Forelimb muscle (tissue), 1 donor: ENCODE measurements at regions not wholly inside any gene's neighbourhood (a gene's known extent, or its start where the extent isn't known, plus 50 kb on each side); places are given as distances from the start of the nearest gene placed in this dataset.

Experiments
- DNase-seq: peaks from one replicate; pipeline ENCODE4 v3.0.0-alpha.2; 2013; ENCODE audit warnings: low read depth

DNA sequence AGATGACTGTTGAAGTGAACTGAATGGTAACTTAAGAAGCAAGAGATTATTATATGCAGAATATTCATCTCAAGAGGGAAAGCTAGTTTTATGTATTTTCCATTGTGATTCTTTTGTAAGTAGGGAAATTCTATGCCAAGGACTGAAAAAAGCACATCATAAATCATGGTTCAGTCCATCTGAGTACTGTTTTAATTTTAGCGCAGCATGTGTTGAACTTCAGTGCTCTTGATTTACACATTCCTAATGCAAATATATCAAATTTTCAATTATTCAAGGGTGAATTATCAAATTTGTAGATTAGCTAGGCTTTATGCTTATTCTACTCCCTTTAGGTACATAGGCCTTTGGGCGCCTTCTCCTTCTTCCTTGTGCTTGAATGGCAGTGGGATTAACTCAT, 50.3 kb upstream of the TCF12 start:
- no peak for DNase-seq

DNA sequence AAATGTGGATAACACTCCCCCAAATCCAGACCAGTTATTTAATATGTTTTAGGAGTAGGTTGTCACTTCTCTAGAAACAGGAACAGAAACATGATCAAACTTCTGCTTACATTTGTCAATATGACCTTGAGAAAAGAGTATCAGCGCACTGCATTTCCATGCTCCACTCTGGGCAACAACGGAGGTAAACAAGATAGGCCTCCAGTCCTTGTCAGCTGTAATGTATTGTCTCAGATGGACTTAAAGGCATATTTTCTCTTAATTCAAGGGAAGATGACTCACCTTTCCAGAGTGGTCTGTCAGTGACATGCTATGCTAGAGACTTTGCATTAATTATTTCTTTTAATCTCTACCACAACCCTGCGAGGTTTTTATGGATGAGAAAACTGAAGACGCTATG, 51.6 kb upstream of the TCF12 start:
- no peak for DNase-seq

DNA sequence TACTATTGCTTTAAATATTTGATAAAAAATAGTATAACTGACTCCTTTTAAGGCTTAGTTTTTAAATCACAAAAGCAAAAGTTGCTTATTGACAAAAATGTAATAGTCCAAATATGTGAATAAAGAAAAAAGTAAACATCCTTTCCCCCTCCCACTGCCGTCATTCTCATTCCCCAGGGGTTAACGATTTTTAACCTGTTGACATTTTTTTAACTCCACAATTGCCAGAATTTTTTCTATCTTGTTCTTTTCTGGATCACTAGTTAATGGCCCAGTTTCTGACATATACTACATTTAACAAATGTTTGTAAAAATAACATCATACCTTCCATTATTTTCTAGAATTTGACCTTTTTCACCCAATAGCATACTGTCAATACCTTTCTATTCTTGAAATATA, 60.6 kb upstream of the TCF12 start:
- no peak for DNase-seq

DNA sequence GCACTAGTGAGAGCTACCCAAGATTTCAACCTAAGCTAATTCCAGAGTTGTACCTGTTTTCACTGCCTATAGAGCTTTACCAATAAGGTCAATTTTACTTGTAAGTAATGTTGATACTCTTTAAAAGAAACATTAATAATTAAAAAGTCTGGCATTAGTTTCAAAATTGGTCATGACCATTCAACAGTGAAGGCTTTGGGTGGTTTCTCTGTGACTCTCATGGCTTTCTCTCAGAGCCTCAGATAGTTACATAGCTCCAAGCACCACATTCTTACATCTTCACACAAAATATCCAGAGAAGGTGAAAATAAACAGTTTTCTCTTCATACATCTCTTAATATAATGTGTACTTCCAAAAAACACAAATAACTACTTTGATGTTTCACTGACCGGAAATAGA, 61.5 kb upstream of the TCF12 start:
- DNase-seq: no peak

DNA sequence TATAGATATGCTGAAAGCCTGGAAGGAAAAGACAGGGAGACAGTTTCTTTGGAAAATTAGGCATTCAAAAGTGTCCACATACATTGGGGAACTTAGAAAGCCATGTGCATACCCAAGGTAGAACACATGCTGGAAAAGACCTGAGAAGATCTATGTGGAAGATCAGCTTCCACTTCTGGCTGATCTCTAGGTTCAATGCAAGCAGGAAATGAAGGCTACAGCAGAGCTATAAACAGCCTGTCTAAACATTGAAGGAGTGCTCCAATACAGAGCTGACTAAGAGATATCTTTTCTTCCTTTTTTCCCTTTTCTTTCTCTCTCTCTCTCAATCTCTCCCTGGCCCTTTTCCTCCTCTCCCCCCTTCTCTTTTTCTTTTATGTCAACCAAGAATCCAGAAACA, 73.6 kb upstream of the TCF12 start:
- DNase-seq: no peak

DNA sequence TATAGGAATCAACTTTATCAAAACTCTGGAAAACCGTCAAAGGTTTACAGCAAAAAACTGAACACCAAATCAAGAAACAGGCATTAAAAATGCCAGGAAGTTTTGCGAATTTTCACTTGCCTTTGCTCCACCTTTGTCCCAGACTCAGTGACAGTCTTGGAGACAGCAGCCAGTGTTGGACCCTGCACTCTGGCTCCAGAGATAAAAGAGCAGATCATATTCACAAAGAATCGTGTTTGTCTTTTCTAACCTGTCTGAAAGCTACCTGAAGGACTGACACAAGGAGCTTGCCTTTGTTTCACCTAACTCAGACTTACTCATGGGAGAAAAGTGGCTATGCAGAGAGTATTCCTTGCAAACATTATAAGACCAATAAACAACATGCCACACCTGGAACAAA, 74.0 kb upstream of the TCF12 start:
- no peak for DNase-seq

DNA sequence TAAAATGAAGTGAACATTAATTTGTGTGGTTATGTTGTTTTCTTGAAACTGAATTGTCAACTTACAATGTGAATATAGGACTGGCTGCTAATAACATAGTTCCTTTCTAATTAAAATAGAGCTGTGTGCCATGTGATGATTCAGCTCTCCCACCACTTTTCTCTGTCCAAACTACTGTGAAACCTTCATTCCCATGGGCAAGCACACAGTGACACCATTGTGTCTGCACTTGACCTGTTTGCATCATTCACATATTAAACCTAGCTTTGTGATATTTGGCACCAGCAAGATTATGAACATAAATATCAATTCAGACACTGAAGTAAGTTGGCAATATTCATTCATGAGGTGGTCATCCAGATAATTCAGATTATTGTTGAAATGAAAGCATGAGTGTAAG, 78.8 kb upstream of the TCF12 start:
- no peak for DNase-seq

DNA sequence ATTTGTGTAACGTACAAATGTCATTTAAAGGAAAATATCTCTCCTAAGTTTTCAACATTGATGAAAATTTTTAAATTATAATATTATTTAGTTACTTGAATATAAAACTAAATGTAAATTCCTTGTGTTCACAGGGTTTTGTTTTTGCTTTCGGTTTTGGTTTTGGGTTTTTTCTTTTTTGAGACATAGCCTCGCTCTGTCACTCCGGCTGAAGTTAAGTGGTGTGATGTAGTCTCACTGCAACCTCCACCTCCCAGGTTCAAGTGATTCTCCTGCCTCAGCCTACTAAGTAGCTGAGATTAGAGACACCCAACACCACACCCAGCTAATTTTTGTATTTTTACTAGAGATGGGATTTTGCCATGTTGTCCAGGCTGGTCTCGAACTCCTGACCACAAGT, 79.3 kb upstream of the TCF12 start:
- no peak for DNase-seq

DNA sequence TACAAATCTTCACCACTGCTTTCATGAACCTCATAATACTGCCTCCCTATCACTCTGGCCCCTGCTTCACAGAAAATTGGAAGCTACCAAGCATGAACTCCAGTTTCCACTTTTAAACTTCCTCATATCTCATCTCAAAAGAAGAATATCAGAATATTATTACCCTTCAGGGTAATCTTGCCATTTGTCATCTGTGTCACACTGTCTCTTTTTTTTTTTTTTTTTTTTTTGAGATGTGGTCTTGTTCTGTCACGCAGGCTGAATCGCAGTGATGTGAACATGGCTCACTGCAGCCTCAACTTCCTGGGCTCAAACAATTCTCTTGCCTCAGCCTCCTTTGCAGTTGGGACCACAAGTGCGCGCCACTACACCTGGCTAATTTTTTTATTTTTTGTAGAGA, 80.4 kb upstream of the TCF12 start:
- no peak for DNase-seq

DNA sequence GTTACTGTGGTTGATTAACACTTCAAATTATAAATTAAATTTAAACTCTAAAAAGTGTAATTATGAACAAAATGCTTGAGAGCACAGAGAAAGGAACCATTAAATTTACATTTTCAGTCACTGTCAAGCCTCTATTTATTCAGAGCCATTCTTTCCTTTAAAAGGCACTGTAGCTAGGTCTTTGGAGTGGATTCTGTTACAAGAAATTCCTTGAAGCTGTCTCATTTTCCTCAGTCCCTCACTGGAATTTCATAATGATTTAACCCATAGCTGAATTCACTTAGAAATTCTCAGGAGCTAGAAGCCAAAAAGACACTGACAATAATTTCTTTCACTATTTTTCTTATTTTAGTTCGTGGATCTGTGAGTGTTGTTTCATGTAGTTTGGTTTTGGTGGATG, 81.2 kb upstream of the TCF12 start:
- no peak for DNase-seq

DNA sequence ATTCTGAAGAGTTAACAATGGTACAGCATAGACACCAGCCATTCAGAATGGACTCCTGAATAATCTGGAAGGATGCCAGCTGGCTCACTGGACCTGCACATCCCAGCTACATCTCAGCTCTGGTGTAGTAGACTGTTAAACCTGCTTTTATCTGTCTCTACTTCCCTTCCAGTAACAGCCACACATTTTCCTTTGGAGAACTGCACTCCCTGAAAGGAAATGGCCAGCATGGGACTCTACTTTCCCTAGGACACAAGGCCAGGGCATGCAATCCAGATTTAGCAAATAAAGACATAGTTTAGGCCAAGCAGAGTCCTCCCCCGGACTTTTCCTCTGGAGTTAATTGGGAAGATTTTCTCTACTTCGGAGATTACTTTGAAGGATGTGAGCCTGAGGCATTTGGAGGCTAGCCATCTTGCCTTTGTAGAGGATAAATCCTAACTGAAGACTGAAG, 82.7 kb upstream of the TCF12 start:
- DNase-seq: no peak

DNA sequence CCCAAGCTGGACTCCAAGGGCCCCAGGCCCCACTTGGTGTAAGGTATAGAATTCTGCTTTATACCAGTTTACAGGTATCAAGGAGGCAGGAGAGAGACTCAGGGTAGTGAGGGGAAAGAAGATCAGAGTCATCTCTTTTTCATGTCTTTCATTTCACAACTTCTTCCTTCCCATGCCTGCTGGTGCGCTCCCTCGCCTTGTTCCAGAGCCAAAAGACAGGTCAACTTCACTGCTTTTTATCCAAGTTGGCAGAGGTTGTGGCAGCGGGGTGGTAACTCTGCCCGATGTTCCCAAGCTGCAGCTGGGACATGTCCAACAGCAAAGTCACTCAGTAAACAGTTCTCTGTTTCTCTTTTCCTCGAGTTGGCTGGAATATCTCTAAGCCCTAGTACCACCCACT, 86.3 kb upstream of the TCF12 start:
- DNase-seq: no peak

DNA sequence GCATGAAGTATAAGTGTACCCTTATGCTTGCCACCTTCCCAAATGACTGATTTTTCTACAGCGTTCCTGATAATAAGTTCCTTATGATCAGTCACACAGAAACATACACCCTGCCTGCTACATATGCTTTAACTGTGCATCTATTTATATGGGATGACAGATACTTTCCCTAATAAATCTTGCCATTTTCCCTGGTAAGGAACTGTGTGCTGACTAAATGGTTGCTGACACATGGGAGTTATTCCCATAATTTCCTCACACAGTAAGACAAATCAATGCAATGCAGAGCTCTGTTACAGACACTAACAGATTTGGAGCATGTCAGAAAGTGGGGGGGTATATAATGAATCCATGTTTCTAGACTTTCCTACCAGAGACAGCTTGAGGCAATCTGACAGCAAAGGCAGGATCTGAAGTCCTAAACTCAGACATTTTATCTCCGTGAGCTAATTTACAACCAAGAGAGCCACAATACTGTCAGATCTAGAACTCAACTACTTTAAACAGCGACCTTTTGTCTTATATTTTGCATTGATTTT, 86.9 kb upstream of the TCF12 start:
- no peak for DNase-seq

DNA sequence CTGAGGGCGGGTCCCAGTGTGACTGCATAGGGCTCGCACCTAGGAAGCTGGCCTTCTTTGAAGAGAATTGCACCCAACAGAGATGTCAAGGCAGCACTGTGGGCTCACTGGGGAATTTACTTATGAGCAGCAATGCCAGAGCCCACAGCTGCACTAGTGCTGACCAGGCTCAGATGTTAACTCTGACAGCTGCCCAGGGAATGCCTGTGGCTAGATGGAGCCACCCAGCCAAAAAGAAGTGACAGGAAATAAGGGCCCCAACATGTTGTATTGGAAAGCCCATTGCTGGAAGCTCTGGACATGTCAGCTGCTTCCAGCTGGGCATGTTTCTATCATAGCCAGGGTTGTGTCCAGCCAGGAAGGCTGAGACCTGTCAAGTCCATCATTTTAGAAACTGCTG, 90.9 kb upstream of the ZNF280D start:
- DNase-seq: no peak

DNA sequence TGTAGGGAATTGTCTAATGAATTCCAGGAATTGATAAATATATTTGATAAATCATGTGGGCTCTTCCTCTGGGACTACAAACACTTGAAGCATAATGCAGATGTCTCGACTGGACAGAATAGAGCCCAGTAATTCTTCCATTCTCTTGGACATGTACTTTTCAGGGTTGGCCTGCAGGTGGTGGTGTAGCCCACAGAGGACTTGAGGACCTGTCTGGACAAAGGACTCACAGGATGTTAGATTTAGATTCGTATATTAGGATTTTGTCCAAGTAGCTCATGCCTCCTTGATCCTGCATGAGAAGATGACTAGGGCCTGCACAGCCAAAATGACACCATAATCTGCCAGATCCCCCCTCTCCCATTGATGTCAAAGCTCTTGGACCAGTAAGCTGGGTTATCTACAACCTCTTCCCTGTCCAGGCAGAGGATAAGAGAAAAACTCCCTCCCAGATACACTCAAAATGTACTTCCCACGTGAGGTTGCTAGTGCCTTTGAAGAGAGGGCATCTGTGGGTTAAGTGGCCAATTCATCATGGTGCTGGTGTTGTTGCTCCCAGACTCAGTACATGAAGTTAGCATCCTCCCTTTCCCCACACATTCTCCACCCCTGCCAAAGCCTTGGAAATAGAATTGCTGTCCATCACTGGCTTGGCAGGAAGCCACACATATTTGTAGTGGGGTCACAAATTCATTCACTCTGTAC, 88.6 kb upstream of the ZNF280D start:
- DNase-seq: no peak

DNA sequence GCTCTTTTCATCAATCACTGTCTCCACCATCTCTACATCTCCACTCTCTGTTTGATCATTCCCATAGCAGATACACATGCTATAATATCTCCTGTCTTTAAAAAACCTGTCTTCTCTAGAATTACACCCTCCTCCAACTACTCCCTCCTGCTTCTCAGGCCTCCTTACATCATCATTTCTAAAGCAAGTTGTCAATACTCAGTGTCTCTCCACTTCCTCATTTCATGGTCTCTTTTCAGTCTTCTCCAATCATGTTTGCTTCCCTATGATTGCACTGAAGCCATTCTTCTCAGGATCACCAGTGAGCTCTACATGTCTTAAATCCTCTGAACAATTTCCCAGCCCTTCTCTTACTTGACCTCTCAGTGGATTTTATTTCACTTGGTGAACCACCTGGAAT, 87.0 kb upstream of the ZNF280D start:
- DNase-seq: no peak

DNA sequence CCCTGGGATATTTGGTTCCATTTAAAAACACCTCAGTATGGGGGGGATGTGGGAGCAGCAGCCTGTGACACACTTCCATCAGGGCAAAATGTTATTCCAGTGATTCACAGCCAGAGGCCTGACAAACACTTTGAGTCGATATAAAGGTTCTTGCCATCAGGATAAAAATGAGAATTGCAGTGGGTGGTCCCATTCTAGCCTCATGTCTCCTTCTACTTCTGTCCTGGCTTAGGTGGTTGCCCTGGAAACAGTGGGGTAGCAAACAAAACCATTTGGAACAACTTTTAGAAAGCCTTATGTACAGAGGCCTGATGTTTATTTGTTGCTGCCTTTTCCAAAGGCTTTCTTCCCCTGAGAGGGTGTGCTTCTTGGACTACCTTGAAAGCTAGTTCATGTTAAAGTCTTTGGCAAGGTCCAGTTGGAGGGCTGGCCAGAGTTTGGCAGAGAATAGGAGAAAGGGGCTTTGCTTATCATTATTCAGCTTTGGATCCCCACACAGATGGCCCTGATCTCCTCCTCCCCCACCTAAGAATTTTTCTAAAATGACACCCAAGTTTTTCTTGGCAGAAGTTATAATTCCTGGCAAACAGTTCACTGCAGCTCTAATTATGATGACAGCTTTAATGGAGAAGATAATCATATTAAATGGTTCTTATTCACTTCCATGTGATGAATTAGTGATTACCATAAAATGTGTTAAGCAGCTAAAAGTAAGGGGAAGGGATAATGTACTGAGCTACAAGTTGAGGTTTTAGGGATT, 84.2 kb upstream of the ZNF280D start:
- peak; percentile 71 for DNase-seq

DNA sequence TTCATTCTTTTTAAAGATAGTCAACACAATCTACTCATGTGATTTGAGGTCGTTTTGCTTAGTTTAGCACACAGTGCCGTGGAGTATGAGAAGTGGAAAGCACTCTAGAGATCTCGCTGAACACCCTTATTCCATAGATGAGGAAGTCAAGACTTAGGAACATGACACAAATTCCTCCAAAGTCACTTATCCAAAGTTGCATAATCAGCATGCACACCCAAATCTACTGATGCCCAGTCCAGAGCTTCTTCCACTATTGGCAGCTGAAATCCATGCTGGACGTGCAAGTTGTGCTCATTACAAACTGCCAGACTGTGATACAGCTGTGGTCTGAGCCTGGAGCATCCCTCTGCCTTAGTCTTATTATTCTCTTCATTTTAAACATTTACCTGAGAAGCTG, 83.5 kb upstream of the ZNF280D start:
- DNase-seq: no peak

DNA sequence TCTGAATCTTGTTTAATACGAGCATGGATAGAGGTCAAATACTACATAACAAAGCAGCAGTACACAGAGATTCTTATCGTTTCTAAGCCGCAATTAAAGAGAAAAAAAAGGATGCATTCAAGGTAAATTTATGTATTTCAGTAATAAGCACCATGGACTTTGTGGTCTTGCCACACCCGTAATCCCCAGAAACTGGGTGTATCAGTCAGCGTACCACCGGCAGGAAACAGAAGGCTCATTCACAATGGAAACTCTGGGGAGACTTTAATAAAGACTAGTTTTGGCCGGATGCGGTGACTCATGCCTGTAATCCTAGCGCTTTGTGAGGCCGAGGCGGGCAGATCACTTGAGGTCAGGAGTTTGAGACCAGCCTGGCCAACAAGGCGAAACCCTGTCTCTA, 81.9 kb upstream of the ZNF280D start:
- no peak for DNase-seq

DNA sequence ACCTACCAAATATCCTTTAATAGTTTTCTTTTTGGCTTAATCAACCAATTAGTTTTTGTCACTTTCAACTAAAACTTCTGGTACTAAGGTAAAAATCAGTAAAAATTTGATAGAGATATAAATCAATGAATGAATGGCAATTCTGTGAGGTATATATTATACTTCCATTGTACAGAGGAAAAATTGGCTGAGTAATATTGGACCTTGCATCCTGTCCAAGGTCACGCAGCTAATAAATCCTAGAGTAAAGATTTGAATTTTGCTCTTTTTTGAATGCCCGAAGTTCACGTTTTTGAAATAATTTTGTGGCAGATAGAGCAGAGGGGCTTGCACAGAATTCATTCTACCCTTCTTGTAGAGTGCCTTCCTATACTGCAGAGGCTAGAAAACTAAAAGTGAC, 81.1 kb upstream of the ZNF280D start:
- no peak for DNase-seq

DNA sequence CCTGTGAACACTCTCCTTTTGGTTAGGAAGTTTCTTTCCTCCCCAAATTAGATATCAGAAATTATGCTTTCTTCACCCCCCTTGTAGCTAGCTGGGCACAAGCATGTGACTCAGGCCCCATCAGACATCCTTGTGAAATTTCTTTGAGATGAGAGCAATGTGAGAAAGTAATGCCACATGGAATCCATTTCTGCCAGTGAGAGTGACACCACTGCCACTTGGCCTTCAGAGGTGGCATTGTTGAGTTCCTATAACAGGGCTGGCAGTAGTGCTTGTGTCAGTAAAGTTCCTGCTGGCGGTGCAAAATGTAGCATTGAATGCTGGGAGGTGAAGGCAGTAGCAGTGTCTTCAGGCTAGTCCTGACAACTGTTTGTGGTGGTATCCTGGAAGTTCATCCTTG, 80.7 kb upstream of the ZNF280D start:
- DNase-seq: no peak

DNA sequence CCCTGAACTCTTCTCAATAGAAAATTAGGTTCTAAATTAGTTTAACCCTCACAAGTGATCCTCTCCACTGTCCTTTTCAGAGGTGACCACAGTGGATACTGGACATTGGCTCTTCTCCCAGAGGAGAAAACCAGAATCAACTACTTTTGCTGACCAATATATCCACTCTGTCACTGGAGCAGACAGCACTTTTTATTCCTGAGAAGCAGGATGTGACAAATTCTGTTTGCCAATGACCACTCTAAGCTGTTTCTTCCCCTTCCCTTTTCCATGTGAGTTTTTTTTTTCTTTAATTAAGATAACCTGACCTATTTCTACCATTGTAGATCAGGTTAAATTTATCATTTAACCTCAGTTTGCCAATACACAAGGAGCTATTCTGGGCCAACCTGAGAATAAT, 79.7 kb upstream of the ZNF280D start:
- DNase-seq: no peak

DNA sequence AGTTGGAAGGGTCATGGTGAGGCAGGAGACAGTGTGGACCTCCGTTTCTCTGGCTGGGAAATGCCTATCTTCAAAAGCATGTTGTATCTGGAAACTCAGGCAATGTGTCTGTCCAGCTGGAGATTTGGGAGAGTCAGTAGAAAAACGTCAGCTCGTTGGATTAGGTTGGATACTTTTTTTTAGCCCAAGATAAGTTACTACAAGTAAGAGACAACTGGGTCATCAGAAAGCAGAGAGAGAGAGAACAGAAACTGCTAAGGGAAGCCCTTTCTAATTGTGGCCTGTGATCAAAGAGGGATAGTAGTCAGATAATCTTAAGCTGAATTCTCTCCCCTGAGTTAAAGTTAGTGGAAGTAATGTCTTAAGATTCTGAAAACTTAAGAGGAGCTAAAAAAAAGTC, 78.9 kb upstream of the ZNF280D start:
- no peak for DNase-seq
